Activated CD4-positive, CD25-positive, alpha-beta regulatory T cell (primary cell): ENCODE measurements at regions not wholly inside any gene's neighbourhood (a gene's known extent, or its start where the extent isn't known, plus 50 kb on each side); places are given as distances from the start of the nearest gene placed in this dataset.
"Not testable (repeated sequence)": the region's sequence is repeated elsewhere in the genome, so short reads cannot be mapped to it uniquely, and the experiment has no call there.

Experiments
- DNase-seq, 4 experiments: peaks; one replicate each; lab custom pipeline; 2025; lab: John Stamatoyannopoulos, UW

DNA sequence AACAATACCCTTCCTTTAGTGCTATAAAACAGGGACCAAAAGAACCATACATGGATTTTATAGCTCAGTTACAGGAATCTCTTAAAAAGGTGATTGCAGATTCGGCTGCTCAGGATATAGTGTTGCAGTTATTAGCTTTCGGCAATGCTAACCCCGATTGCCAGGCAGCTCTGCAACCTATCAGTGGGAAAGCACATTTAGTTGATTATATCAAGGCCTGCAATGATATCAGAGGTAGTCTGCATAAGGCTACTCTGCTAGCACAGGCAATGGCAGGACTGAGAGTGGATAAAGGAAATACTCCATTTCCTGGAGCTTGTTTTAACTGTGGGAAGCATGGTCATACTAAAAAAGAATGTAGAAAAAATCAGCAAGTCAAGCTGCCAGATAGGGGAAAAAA is 327.7 kb downstream of the REEP3 start:
- DNase-seq, result not testable (repeated sequence)

DNA sequence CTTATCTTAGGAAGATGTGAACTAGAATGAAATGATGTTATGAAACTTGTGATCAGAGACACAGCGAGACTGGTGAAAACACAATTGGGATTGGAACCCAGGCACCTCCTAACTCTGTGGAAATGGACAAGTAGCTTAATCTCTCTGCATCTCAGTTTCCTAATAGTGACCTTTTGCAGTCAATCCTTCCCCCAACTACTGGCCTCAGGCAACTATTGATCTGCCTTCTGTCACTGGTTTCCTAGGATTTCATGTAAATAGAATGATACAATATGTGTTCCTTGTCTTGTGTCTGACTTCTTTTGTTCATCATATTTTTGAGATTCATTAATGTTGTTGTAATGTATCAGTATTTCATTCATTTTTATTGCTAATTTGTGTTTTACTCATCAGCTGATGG is 341.7 kb downstream of the REEP3 start:
- DNase-seq, result no peak

DNA sequence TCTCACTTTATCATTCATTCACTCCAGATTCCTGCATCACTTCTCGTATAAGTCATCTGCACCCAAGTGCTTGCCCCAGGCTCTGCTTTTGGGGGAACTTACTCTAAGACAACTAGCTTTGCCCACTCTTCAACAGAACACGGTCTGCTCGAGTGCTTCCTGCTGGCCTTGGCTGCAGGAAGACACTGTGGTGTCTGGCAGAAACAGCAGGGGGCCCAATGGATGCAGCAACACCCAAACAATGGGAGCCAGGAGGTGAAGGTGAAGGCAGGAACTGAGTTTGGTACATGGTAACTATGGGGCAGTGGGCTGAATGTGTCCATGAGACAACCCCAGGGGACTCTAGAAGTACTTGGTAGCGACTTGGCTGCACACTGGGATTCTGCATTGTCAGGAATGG is 344.0 kb downstream of the REEP3 start:
- no peak for DNase-seq

DNA sequence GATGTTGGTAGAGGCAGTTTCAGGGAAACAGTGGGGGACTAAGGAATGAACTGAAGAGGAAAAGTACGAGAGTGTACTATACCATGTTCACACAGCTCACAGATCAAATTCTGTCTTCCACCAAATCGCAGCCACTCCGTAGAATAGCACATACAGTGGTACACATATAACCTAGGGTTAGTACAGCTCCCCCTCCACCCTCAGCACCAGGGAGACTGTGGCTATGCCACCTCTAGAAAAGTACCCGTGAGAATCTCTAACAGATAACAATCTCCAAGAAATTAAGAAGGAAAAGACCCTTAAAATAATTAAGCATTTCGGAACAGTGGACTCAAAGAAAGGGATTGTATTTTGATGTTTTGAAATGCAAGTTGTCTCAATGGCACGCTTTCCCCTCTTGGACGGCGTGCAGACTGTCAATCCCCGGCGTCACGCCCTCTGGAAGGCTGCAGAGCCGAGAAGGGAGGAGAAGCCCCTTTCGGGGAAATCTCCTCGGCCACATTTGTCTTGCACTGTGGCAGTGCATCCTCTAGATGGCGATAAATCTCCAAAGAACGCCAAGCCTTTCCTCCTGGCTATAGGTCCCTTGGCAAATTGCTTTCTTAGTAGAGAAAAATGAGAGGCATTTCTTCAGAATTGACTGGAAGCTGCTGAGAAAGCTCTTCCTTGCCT is 345.0 kb downstream of the REEP3 start:
- peak in 1 of 4 experiments; percentile 7 for DNase-seq

DNA sequence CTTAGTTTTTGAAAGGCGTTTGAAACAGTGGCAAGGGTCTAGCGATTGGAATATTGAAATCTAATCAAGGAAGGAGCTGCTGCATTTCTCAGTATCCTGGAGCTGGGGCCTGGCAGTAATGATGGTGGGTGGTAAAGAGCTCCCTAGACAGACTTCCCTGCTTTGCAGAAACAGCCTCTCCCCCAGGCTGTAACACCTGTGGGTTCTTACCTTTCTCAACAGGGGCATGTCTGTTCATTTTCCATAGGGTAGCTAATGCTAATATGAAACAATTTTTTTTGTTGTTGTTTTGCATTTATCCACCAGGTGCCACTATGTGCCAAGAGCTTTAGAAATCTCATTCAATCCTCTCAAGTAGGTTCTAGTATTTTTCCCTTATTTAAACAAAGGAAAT is 345.5 kb downstream of the REEP3 start:
- no peak for DNase-seq

DNA sequence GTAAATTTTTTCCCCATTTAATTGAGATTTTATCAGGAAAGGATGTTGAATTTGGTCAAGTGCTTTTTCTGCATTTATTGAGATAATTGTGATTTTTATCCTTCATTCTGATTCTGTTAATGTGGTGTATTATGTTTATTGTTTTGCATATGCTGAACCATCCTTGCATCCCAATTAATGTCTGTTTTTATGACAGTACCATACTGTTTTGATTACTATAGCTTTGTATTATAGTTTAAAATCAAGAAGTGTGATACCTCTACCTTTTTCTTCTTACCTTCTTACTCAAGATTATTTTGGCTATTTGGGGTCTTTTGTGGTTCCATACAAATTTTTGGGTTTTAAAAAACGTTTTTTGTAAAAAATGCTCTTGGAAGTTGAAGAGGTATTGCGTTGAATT is 357.2 kb downstream of the REEP3 start:
- no peak for DNase-seq

DNA sequence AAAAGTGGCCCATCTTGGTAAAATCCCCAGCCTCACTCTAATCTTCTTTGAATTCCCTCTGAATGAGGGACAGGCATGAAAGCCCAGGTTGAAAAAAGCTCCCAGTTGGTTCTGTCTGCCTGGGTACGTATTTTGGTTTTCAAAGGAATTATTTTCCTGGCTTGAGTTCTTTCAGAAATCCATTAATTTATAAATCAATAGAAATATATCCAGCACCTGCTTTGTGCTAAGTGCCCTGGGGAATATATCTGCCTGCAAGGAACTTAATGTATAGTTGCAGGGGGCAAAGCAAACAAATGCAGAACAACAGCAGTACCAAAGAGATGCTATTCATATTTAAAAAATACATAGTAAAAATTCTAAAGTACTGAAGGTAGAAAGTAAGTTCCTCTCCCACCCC is 362.7 kb downstream of the REEP3 start:
- DNase-seq, result no peak

DNA sequence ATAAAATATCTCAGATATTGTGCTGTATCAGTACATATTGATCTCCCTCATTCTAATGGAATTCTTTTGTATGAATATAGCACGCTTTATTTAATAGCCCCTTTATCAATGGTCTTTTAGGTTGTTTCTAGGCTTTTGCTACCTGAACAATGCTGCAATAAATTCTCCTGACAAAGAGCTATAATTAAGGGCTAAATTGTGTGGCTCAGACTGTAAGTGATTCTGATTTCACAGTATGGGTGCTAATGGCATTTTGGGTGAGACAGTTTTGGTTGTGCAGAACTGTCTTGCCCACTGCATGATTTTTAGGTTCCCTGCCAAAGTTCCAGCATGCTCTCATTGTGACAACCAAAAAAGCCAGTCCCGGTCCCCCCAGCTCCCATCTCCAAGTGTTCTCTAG is 363.2 kb downstream of the REEP3 start:
- DNase-seq, result no peak

DNA sequence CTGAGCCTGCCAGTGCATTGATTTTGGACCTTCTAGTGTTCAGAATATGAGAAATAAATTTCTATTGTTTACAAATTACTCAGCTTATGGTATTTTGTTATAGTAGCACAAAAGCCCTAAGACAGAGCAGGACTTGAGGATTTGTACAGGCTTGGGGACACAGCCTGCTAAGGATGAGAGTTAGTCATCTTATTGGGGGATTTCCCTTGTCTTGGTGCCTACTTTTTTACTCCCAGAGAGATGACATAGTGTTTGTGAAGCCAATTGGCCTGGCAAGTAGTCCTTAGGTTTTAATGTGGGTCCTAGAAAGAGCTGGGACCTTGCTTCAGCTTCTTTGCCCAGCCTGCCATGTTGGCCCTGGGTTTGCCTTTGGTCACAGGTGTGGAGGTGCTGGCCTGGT is 364.0 kb downstream of the REEP3 start:
- no peak for DNase-seq

DNA sequence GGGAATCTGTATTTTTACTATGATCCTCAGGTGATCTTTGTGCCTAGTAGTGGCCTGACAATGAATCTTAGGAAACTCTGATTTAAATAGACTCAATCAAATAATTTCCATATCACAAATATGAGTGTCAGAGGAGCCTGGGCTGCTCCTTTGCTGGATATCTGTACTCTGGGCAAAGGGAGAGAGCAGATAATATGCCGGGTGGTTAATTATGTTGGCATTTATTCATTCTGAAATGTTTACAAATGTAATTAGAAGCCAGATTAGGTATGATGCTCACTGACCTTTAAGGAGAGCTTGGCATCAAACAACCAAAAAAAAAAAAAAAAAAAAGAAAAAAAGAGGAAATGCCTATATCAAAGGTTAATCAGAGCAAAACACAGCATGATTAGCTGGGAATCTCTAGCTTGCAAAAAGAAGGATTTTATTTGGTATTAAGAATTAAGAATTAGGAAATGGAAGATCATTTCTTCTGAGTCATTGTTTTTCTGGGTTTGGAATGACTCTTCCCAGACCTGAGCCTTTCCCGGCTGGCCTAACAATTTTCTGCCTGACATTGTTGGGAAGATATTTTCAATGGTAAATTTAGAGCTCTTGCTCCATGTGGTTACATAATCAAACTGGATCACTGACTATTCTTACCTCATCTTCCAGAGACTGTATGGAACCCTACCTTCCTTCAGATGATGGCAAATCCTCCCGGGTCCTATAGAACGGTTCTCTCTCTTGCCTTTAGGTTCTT is 365.3 kb downstream of the REEP3 start:
- no peak for DNase-seq

DNA sequence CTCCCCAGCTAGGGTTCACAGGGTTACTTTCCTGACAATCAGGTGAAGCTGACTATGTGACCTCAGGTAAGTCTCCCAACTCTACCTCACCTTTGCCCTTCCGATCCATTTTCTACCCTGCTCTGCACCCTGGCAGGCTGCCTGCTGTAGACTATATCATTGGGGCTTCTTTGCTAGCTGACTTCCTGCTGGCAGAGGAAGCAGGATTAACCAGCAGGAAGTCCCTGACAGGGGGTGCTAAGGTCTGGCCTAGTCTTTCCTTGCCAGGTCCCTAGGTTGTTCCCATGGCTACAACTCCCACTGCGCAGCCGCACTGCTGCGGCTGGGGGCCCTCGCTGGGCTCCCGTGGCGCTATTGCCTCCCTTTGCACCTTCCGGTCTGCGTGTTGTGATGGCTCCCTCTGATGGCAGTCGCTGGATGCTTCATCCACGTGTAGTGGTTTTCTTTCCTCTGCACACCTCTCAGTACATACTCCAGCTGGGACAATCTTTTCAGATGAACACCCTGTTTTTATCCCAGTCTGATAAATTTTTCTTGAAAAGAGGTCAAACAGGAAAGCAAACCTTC is 365.9 kb downstream of the REEP3 start:
- no peak for DNase-seq

DNA sequence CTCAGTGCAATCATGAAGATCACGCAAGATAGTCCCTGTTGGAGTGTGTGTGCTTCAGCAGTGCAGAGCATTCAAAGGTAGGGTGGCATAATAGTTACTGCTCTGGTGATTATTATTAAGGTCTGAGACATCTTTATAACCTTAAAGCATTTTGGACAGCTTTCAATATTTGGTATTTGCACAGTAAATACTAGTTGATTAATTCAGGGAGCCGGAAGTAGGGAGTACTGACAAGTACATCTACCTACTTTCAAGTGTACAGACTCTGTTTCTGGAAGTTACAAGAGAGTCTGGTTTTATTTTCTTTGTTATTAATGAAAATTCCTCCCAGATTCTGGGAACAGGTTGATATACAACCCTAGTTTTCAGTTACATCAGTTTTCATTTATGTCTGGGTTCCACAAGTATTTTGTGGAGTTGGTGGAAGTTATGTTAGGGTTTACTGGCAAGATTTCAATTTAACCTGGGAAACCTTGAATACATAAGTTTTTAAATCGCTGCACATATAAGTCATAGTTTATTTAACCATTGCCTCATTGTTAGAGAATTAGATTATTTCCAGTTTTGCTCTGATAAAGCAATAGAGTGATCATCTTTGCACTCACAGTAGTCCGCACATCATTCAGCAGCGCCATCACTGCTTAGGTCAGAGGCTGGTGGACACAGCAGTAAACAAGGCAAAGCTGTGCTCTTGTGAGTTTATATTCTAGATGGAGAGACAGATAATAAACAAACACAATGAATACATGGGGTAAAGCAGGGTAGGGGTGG is 366.6 kb downstream of the REEP3 start:
- DNase-seq, result no peak

DNA sequence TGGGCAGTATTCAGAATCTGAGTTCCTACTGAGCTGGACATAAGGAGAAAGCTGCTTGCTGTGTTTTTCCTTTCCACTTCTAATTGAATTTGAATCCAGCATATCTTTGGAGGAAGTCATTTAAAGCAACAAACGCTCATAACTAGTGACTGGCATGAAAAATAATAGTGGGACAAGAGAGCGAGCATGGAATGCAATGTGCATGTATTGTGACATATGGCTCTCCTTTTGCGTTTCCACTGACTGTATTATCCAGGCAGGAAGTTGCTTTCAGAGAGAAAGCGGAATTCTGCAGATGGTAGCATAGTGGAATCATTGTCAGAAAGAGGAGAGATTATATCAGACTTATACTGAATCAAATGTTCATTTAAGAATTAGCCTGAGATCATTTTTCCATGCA is 368.6 kb downstream of the REEP3 start:
- DNase-seq, result no peak

DNA sequence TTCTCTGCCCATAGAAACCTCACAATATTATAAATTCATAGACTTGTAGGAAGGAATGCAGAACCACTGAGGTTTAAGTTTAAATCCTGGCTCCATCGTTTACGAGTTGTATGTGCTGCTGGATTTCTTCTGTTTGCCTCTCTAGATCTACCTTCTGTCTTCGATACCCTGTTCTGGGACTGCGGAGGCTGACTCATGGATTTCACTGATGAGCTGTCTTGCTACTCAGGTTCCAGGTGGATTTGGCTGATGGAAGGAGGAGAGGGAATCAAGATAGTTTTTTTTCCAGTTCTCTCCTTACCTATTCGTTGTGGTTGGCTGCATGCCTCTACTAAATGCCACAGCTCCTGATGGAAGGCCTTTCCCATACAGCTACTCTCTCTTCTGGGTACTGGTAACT is 375.8 kb downstream of the REEP3 start:
- no peak for DNase-seq

DNA sequence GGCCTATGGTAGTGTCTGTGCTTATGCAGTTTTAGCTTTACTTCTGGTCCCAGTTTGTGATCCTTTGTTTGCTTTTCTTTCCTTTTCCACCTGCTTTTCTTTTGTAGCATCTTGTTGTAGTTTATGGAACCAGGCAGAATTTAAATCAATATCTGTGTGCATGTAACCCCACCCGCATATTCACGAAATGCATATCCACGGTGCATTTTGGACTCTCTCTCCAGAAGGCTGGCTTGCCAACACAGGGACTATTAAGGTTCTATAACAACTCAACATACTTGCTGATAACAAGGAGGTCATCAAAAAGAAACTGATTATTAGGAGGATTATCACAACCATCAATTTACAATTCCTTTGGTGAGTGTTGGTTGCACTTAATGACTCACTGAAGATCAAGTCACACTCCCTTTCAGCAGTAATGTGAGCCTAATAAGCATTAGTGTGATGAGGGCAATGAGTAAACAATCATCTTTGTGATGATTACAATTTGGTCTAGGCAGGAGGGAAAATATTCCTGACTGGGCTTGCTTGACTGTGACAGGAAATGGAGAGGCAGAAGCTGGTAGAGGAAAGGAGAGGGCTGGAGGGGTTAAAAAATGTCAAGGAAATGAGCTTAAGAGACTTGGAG is 378.6 kb downstream of the REEP3 start:
- DNase-seq, result no peak

DNA sequence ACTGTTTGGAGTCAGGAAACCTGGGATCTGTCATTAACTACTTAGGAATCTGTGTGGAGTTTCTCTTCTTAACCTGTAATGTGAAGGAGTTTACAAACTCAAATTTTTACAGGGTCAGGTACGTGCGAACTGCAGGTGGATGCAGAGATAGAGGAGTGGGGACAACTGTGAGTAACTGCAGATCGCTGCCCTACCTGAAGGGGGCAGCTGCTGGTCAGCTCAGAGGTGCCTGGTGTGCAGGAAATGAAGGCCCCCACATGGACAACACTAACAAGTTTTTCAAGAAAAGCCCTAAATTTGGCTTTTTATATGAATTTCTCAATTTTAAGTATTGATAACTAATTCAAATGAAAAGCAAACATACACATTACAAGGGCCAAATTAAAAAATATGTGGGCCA is 380.0 kb downstream of the REEP3 start:
- no peak for DNase-seq

DNA sequence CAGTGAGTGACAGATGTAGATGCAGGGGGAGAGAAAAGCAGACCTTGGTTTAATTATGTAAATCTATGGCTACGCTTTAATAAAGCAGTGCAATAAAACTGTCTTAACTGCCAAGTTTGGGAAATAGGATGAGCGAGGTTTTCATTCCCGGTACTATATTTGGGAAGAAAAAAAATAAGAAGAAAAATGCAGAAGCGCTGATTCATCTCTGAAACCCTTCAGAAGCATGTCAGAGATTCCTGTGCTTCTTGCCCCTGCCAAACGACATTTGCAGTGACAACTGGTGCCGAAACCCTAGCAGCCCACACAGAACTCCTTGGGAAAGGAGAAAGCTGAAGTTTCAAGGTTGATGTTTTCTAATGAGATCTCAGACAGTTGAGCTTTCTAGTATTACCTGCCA is 380.7 kb downstream of the REEP3 start:
- DNase-seq, result no peak

DNA sequence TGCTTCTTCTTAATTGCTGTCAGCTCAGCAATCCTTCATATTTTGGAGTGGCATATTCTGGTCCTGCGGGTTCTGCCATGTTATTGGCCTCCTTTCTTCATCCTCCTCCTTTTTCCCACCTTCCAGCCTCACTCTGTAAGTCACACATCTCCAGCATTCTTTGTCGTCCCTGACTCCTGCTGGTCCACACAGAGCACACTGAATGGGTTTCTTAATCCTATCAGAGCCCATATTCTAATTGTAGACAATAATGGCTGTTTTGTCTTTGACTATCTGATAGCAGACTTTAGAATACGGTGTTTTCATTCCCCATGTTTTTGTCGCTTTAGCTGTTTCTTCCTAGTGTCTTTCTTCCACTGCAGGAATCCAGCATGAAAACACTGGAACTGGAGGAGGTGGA is 389.6 kb downstream of the REEP3 start:
- no peak for DNase-seq

DNA sequence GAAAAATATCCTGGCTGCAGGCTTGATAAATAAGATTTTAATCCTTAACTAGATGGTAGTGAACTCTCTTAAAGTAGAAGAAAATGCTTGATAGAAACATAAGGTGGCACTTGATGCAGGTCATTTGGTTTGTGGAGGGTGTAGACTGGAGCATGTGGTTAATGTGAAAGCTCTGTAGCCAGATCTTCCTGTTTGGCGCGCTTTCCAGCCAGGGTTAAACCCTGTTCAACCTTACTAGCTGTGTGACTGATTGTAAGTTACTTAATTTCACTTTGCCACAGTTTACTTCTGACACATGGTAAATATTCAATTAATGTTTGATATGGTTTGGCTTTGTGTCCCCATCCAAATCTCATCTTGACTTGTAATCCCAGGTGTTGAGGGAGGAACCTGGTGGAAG is 394.0 kb downstream of the REEP3 start:
- no peak for DNase-seq

DNA sequence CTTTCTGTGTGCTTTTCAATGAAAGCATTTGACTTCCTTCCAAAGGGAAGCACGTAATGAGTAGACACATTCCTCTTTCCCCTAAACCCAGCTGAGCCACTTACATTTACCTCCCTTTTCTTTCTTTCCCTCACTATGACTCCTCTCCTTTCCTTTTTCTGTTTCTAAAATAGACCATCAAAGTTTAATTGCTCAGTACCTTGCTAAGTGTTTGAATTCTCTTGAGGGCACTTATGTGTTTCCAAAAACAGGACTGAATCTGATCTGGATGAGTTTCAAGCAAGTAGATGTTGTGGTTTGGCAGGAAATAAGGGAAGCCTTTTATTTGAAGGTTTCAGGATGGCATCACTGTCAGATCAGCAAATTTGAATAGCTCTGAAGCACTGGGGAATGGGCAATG is 396.2 kb downstream of the REEP3 start:
- no peak for DNase-seq

DNA sequence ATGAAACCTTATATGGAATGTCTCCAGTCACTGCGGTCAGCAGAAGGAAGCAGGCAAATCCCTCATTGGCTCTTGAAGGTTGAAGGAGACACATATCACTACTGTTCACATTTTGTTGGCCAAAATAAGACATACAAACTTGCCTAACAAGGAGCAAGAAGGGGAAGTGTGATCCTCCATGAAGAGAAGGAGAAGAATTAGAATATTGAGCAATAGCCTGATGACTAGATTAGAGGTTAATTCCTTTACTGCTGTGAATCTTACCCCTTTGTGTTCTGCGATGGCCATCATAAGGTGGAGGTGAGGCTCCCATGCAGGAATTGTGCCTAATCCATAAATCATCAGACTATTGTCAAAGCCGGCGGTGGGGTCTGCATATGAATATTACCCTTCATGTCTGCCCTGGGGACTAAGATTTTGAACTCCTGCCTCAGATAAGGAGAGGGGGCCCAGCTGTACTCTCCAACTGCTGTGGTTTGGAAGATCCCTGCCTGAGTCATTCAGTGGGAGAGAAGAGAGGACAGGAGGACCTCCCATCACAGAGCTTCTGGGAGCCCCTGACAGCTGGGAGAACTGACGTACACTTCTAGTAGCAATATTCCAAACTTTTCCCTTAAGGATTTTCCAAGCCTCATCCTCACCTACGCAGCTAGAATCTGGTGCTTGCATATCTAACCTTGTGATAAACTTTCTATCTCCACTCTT is 398.5 kb downstream of the REEP3 start:
- DNase-seq, result no peak

DNA sequence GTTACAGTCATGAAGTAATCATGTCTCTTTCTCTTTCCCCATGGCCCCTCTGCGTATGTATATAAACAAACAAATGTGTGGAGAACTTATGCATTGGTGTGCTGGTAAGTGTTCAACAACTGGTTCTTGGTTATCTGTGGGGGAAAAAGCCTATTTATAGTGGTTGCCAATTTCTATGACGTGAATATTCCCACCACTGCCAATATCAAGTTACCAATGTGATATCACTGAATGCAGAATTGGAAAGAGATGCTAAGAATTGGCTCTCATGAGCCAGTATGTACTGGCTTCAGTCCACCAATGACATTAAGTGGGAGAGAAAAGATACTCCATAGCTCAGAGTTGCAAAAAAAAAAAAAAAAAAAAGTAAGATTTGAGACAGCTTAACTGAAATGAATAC is 399.7 kb downstream of the REEP3 start:
- DNase-seq, result no peak
